Mesenchymal stem cell (in vitro differentiated cells and primary cell): ENCODE measurements at regions not wholly inside any gene's neighbourhood (a gene's known extent, or its start where the extent isn't known, plus 50 kb on each side); places are given as distances from the start of the nearest gene placed in this dataset.

Experiments used
- DNase-seq: peaks from one replicate; pipeline ENCODE4 v3.0.0-alpha.2; 2013
- H2AFZ ChIP-seq: one replicate; pipeline ENCODE4 v1.6.1; 2013; ENCODE audit warnings: low read depth, mild to moderate bottlenecking, control low read depth, inconsistent platforms, low read length, moderate library complexity
- H2AK5ac ChIP-seq: 2 replicates; pipeline ENCODE4 v1.6.1; 2013; ENCODE audit warnings: low read length, moderate library complexity, mild to moderate bottlenecking, inconsistent platforms; ENCODE audit not compliant: severe bottlenecking
- H2BK120ac ChIP-seq: one replicate; pipeline ENCODE4 v1.6.1; 2013; ENCODE audit warnings: low read depth, mild to moderate bottlenecking, inconsistent platforms, low read length, moderate library complexity
- H2BK12ac ChIP-seq, 2 experiments: one replicate each; pipeline ENCODE4 v1.6.1; 2013; ENCODE audit warnings: inconsistent platforms in 2 of 2, low read length in 2 of 2, mild to moderate bottlenecking in 2 of 2, moderate library complexity in 2 of 2, control low read depth in 1 of 2
- H2BK15ac ChIP-seq: one replicate; pipeline ENCODE4 v1.6.1; 2013; ENCODE audit warnings: mild to moderate bottlenecking, low read depth, inconsistent platforms; ENCODE audit not compliant: poor library complexity, severe bottlenecking
- H2BK5ac ChIP-seq: 2 replicates; pipeline ENCODE4 v1.6.1; 2013; ENCODE audit warnings: low read depth, mild to moderate bottlenecking, low read length, control low read depth, inconsistent platforms; ENCODE audit not compliant: poor library complexity, severe bottlenecking
- H3K14ac ChIP-seq, 2 experiments: one replicate each; pipeline ENCODE4 v1.6.1; 2013; ENCODE audit warnings: inconsistent platforms in 2 of 2, low read length in 2 of 2, control low read depth in 1 of 2, mild to moderate bottlenecking in 1 of 2, moderate library complexity in 1 of 2
- H3K18ac ChIP-seq, 2 experiments: one replicate each; pipeline ENCODE4 v1.6.1; 2013; ENCODE audit warnings: inconsistent platforms in 2 of 2, low read length in 2 of 2, control low read depth in 1 of 2, low read depth in 1 of 2, mild to moderate bottlenecking in 1 of 2
- H3K23ac ChIP-seq, 2 experiments: one replicate each; pipeline ENCODE4 v1.6.1; 2013; ENCODE audit warnings: inconsistent platforms in 2 of 2, low read length in 2 of 2, mild to moderate bottlenecking in 2 of 2, moderate library complexity in 2 of 2, control low read depth in 1 of 2
- H3K27ac ChIP-seq: 2 replicates; pipeline ENCODE4 v1.5.1; 2013; ENCODE audit warnings: mild to moderate bottlenecking, moderate library complexity, low read length, control low read depth, inconsistent platforms; ENCODE audit not compliant: poor library complexity, severe bottlenecking
- H3K27me3 ChIP-seq, 2 experiments: 2 replicates each; pipeline versions ENCODE4 v1.6.1 to v1.7.0; 2013; ENCODE audit warnings: low read length in 2 of 2, mild to moderate bottlenecking in 2 of 2, moderate library complexity in 2 of 2, control low read depth in 1 of 2, inconsistent platforms in 1 of 2; ENCODE audit not compliant: control insufficient read depth in 1 of 2, insufficient read depth in 1 of 2
- H3K36me3 ChIP-seq, 2 experiments: 2 replicates each; pipeline versions ENCODE4 v1.6.1 to v1.7.0; 2013; ENCODE audit warnings: low read length in 2 of 2, control low read depth in 1 of 2, inconsistent platforms in 1 of 2, low read depth in 1 of 2, mild to moderate bottlenecking in 1 of 2; ENCODE audit not compliant: insufficient read depth in 2 of 2, control insufficient read depth in 1 of 2
- H3K4ac ChIP-seq, 2 experiments: one replicate each; pipeline ENCODE4 v1.6.1; 2013; ENCODE audit warnings: inconsistent platforms in 2 of 2, low read length in 2 of 2, mild to moderate bottlenecking in 2 of 2, moderate library complexity in 2 of 2, control low read depth in 1 of 2, low read depth in 1 of 2
- H3K4me1 ChIP-seq: 2 replicates; pipeline ENCODE4 v1.6.1; 2013; ENCODE audit warnings: low read depth, low read length, control low read depth; ENCODE audit not compliant: control insufficient read depth, insufficient read depth
- H3K4me2 ChIP-seq: 2 replicates; pipeline ENCODE4 v1.6.1; 2013; ENCODE audit warnings: low read length, mild to moderate bottlenecking, inconsistent platforms; ENCODE audit not compliant: poor library complexity, severe bottlenecking
- H3K4me3 ChIP-seq, 2 experiments: 2 replicates each; pipeline versions ENCODE4 v1.5.1 to v1.7.0; 2013; ENCODE audit warnings: low read length in 2 of 2, mild to moderate bottlenecking in 2 of 2, control low read depth in 1 of 2, low read depth in 1 of 2; ENCODE audit not compliant: insufficient read depth in 1 of 2
- H3K79me1 ChIP-seq: replicated peaks from 2 replicates; pipeline ENCODE4 v1.6.1; 2013; ENCODE audit warnings: mild to moderate bottlenecking, control low read depth, low read length, inconsistent platforms; ENCODE audit not compliant: poor library complexity, severe bottlenecking
- H3K9ac ChIP-seq: 2 replicates; pipeline ENCODE4 v1.7.0; 2013; ENCODE audit warnings: mild to moderate bottlenecking, low read length, moderate library complexity
- H3K9me3 ChIP-seq: 2 replicates; pipeline ENCODE4 v1.7.0; 2013; ENCODE audit warnings: mild to moderate bottlenecking, low read length; ENCODE audit not compliant: control insufficient read depth
- H4K8ac ChIP-seq: one replicate; pipeline ENCODE4 v1.6.1; 2013; ENCODE audit warnings: inconsistent platforms, mild to moderate bottlenecking, low read length, moderate library complexity
- H4K91ac ChIP-seq: one replicate; pipeline ENCODE4 v1.6.1; 2013; ENCODE audit warnings: mild to moderate bottlenecking, low read length, inconsistent platforms
- WGBS: methylation state at CpG from one replicate; pipeline ENCODE4 v1.1.7; 2013; ENCODE audit warnings: mixed read lengths; 5-methylcytosine and 5-hydroxymethylcytosine counted together

- H3K36me3 ChIP-seq: no peaks in the 10 kb centered on the region
- no peak overlapping the region for H3K27ac ChIP-seq
- H3K18ac ChIP-seq: no peak overlapping the region
- no peak overlapping the region for H2BK5ac ChIP-seq
- no peak overlapping the region for H4K8ac ChIP-seq
- H3K4ac ChIP-seq: no peak overlapping the region
- no peak overlapping the region for H2AFZ ChIP-seq
- H2BK12ac ChIP-seq: no peak overlapping the region
- no peak overlapping the region for H3K9ac ChIP-seq
- H3K4me3 ChIP-seq: no peak overlapping the region
- H3K9me3 ChIP-seq: no peaks in the 10 kb centered on the region
- no peaks in the 10 kb centered on the region for H3K4me1 ChIP-seq
- no peaks in the 10 kb centered on the region for H3K79me1 ChIP-seq
- no peak overlapping the region for H2BK15ac ChIP-seq
- H3K23ac ChIP-seq: no peak overlapping the region
- no peak overlapping the region for H2BK120ac ChIP-seq
- WGBS: 96% methylated on average over 5 of the region's 6 CpGs
- no peak overlapping the region for H2AK5ac ChIP-seq
- no peak overlapping the region for H3K4me2 ChIP-seq
- DNase-seq: no peak
- H4K91ac ChIP-seq: no peak overlapping the region
- no peak overlapping the region for H3K14ac ChIP-seq
- H3K27me3 ChIP-seq: peaks cover 8 to 12% of the 10 kb centered on the region in 2 experiments
These were observed 149.0 kb upstream of the ZNF516 start for GRCh38 chr18:76643996-76644395.

GRCh38 chr18:76643199-76643598, 148.2 kb upstream of the ZNF516 start:
- H2BK12ac ChIP-seq: no peak overlapping the region
- H2BK5ac ChIP-seq: no peak overlapping the region
- no peaks in the 10 kb centered on the region for H3K79me1 ChIP-seq
- DNase-seq: no peak
- no peak overlapping the region for H3K9ac ChIP-seq
- H3K9me3 ChIP-seq: no peaks in the 10 kb centered on the region
- no peak overlapping the region for H4K91ac ChIP-seq
- H3K4ac ChIP-seq: no peak overlapping the region
- no peak overlapping the region for H3K18ac ChIP-seq
- H3K4me3 ChIP-seq: no peak overlapping the region
- H2BK120ac ChIP-seq: no peak overlapping the region
- no peak overlapping the region for H3K4me2 ChIP-seq
- no peak overlapping the region for H3K23ac ChIP-seq
- H2AFZ ChIP-seq: no peak overlapping the region
- H2BK15ac ChIP-seq: no peak overlapping the region
- WGBS: no CpG with 5 or more reads among the region's 2 CpGs
- no peak overlapping the region for H3K27ac ChIP-seq
- H4K8ac ChIP-seq: no peak overlapping the region
- no peaks in the 10 kb centered on the region for H3K4me1 ChIP-seq
- H3K36me3 ChIP-seq: no peaks in the 10 kb centered on the region
- no peak overlapping the region for H2AK5ac ChIP-seq
- H3K14ac ChIP-seq: no peak overlapping the region
- peaks cover 7 to 12% of the 10 kb centered on the region in 2 experiments for H3K27me3 ChIP-seq

- Histone ChIP-seq H2AK5ac (no peak overlapping the region), H2BK120ac (no peak overlapping the region), H2AFZ (no peak overlapping the region), H3K9me3 (no peaks in the 10 kb centered on the region), H3K4me2 (no peak overlapping the region), H4K8ac (no peak overlapping the region), H3K9ac (no peak overlapping the region), H3K4me3 (no peak overlapping the region), H3K4me1 (no peaks in the 10 kb centered on the region), H3K36me3 (no peaks in the 10 kb centered on the region), H3K79me1 (no peaks in the 10 kb centered on the region), H3K23ac (no peak overlapping the region), H4K91ac (no peak overlapping the region), H3K14ac (no peak overlapping the region), H3K27ac (no peak overlapping the region), H3K18ac (no peak overlapping the region), H2BK15ac (no peak overlapping the region), H2BK5ac (no peak overlapping the region), H2BK12ac (no peak overlapping the region), H3K27me3 (peaks cover 0 to 3% of the 10 kb centered on the region in 2 experiments), H3K4ac (no peak overlapping the region)
- DNase-seq: no peak
- WGBS: no CpG with 5 or more reads among the region's 1 CpG
These were observed 145.4 kb upstream of the ZNF516 start for GRCh38 chr18:76640438-76640837.

- Histone ChIP-seq H3K79me1 (no peaks in the 10 kb centered on the region), H3K14ac (no peak overlapping the region), H3K4me1 (no peaks in the 10 kb centered on the region), H4K8ac (no peak overlapping the region), H3K36me3 (no peaks in the 10 kb centered on the region), H2AK5ac (no peak overlapping the region), H2AFZ (no peak overlapping the region), H2BK15ac (no peak overlapping the region), H2BK120ac (no peak overlapping the region), H3K23ac (no peak overlapping the region), H4K91ac (no peak overlapping the region), H3K4me3 (no peak overlapping the region), H3K9me3 (no peaks in the 10 kb centered on the region), H3K27ac (no peak overlapping the region), H3K4me2 (no peak overlapping the region), H3K9ac (no peak overlapping the region), H3K18ac (no peak overlapping the region), H2BK12ac (no peak overlapping the region), H3K4ac (no peak overlapping the region), H3K27me3 (peaks cover 0 to 3% of the 10 kb centered on the region in 2 experiments), H2BK5ac (no peak overlapping the region)
- DNase-seq: no peak
- WGBS: 46% methylated on average over 3 of the region's 3 CpGs
These were observed 139.5 kb upstream of the ZNF516 start for GRCh38 chr18:76634564-76634963.
